Motor neuron (in vitro differentiated cells): ENCODE measurements at regions not wholly inside any gene's neighbourhood (a gene's known extent, or its start where the extent isn't known, plus 50 kb on each side); places are given as distances from the start of the nearest gene placed in this dataset.
"Not testable (repeated sequence)": the region's sequence is repeated elsewhere in the genome, so short reads cannot be mapped to it uniquely, and the experiment has no call there.

Experiments used
- ATAC-seq, 8 experiments: fragments of 200-7000 bp; cut with Tn5 transposase; replicated peaks in 6 of 8; 2 replicates each; pipeline ENCODE4 v1.8.0; 2021; ENCODE audit warnings: mild to moderate bottlenecking in 8 of 8, moderate library complexity in 8 of 8
- H3K27ac ChIP-seq, 2 donors: fragments of 250-450 bp; sonication (Bioruptor Pico); 2 replicates each; pipeline ENCODE4 v1.9.0; 2021; ENCODE audit warnings: antibody characterized with exemption in 2 of 2, mild to moderate bottlenecking in 2 of 2, moderate library complexity in 1 of 2
- H3K4me1 ChIP-seq, 2 donors: fragments of 250-450 bp; sonication (Bioruptor Pico); replicated peaks in 1 of 2; 2 replicates each; pipeline ENCODE4 v1.6.1; 2021; ENCODE audit warnings: antibody characterized with exemption in 2 of 2, mild to moderate bottlenecking in 2 of 2, moderate library complexity in 1 of 2
- H3K4me3 ChIP-seq, 5 donors: fragments of 250-450 bp; sonication (Bioruptor Pico); 2 replicates each; pipeline ENCODE4 v1.9.0; 2021; ENCODE audit warnings: antibody characterized with exemption in 5 of 5, mild to moderate bottlenecking in 5 of 5, moderate library complexity in 4 of 5
- WGBS, 10 experiments: fragments of 450-650 bp; shearing (Covaris generic); methylation state at CpG; one replicate each; pipeline ENCODE4 v1.0.0; 2022; 5-methylcytosine and 5-hydroxymethylcytosine counted together
- in situ Hi-C, 9 experiments: fragments of 400-800 bp; cut with MboI; loops; one replicate each; pipeline ENCODE4 v1.15.0; 2021; ENCODE audit warnings: low sequenced_read_pairs in 9 of 9, low pct_unique_long_range_greater_than_20kb in 2 of 9; ENCODE audit not compliant: unreplicated experiment in 9 of 9

- WGBS, 10 experiments = 37 to 90% (median 62%) methylated on average over 1 to 4 of the region's 5 CpGs; no CpG with 5 or more reads in 2 of the 10 experiments
- peaks cover 2 to 4% of the 10 kb centered on the region in 2 donors for H3K4me1 ChIP-seq
- no peak overlapping the region for H3K27ac ChIP-seq
- in situ Hi-C loops = loop anchor here in 1 of 9 experiments (25.0 kb wide), 1 partner anchor 234 kb away; the partner anchor contains the start of gene PANX1
- ATAC-seq = no peak
- no peak overlapping the region for H3K4me3 ChIP-seq
These were observed 52.5 kb upstream of the VSTM5 start for GRCh38 chr11:93902921-93903320.

GRCh38 chr11:93903989-93904388, 53.6 kb upstream of the VSTM5 start:
- in situ Hi-C loops = loop anchor here in 1 of 9 experiments (25.0 kb wide), 1 partner anchor 233 kb away; the partner anchor contains the start of gene PANX1
- Histone ChIP-seq H3K4me3 (no peak overlapping the region), H3K4me1 (peaks cover 2 to 4% of the 10 kb centered on the region in 2 donors), H3K27ac (no peak overlapping the region)
- no peak for ATAC-seq
- 0 to 66% (median 26%) methylated on average over 1 to 2 of the region's 6 CpGs; no CpG with 5 or more reads in 6 of the 10 experiments for WGBS, 10 experiments

- peaks cover 2 to 4% of the 10 kb centered on the region in 2 donors for H3K4me1 ChIP-seq
- H3K4me3 ChIP-seq = no peak overlapping the region
- no peak overlapping the region for H3K27ac ChIP-seq
- in situ Hi-C loops = loop anchor here in 1 of 9 experiments (25.0 kb wide), 1 partner anchor 233 kb away; the partner anchor contains the start of gene PANX1
- no peak for ATAC-seq
- WGBS, 10 experiments = 20 to 80% (median 41%) methylated on average over 1 to 2 of the region's 2 CpGs; no CpG with 5 or more reads in 4 of the 10 experiments
These were observed 54.3 kb upstream of the VSTM5 start for GRCh38 chr11:93904716-93905115.

GRCh38 chr11:93905384-93905783, 55.0 kb upstream of the VSTM5 start:
- Histone ChIP-seq H3K4me3 (no peak overlapping the region), H3K27ac (no peak overlapping the region), H3K4me1 (peaks cover 2 to 4% of the 10 kb centered on the region in 2 donors)
- no peak for ATAC-seq
- in situ Hi-C loops = loop anchor here in 1 of 9 experiments (25.0 kb wide), 1 partner anchor 232 kb away; the partner anchor contains the start of gene PANX1
- WGBS, 10 experiments = 0 to 100% (median 67%) methylated on average over 1 to 2 of the region's 3 CpGs; no CpG with 5 or more reads in 5 of the 10 experiments

- ATAC-seq = no peak
- Histone ChIP-seq H3K4me1 (peaks cover 2 to 4% of the 10 kb centered on the region in 2 donors), H3K4me3 (no peak overlapping the region), H3K27ac (no peak overlapping the region)
- 0 to 71% (median 45%) methylated on average over 1 to 2 of the region's 2 CpGs; no CpG with 5 or more reads in 1 of the 10 experiments for WGBS, 10 experiments
- in situ Hi-C loops = loop anchor here in 1 of 9 experiments (25.0 kb wide), 1 partner anchor 231 kb away; the partner anchor contains the start of gene PANX1
These were observed 56.1 kb upstream of the VSTM5 start for GRCh38 chr11:93906486-93906885.

GRCh38 chr11:93907901-93908300, 57.5 kb upstream of the VSTM5 start:
- in situ Hi-C loops = loop anchor here in 1 of 9 experiments (25.0 kb wide), 1 partner anchor 229 kb away; the partner anchor contains the start of gene PANX1
- 17 to 50% (median 37%) methylated on average over 1 of the region's 1 CpG; no CpG with 5 or more reads in 4 of the 10 experiments for WGBS, 10 experiments
- no peak overlapping the region for H3K27ac ChIP-seq
- no peak overlapping the region for H3K4me3 ChIP-seq
- ATAC-seq = no peak
- H3K4me1 ChIP-seq = peaks cover 2 to 4% of the 10 kb centered on the region in 2 donors

GRCh38 chr11:93908689-93909088, 58.3 kb upstream of the VSTM5 start:
- no peak overlapping the region for H3K27ac ChIP-seq
- H3K4me3 ChIP-seq = no peak overlapping the region
- peak in 3 of 8 experiments; percentile 45 to 85 (median 80) for ATAC-seq
- in situ Hi-C loops = loop anchor here in 1 of 9 experiments (25.0 kb wide), 1 partner anchor 229 kb away; the partner anchor contains the start of gene PANX1
- 0 to 72% (median 48%) methylated on average over 1 to 2 of the region's 2 CpGs; no CpG with 5 or more reads in 5 of the 10 experiments for WGBS, 10 experiments
- H3K4me1 ChIP-seq = peaks cover 2 to 4% of the 10 kb centered on the region in 2 donors

GRCh38 chr11:93917673-93918072, 67.3 kb upstream of the VSTM5 start:
- 13 to 100% (median 67%) methylated on average over 1 to 5 of the region's 5 CpGs for whole genome bisulfite sequencing, 10 experiments
- in situ Hi-C loops = loop anchor here in 1 of 9 experiments (25.0 kb wide), 1 partner anchor 220 kb away; the partner anchor contains the start of gene PANX1
- ATAC-seq = no peak
- Histone ChIP-seq H3K4me3 (no peak overlapping the region), H3K4me1 (no peaks in the 10 kb centered on the region), H3K27ac (no peak overlapping the region)

GRCh38 chr11:93921695-93922468, 71.5 kb upstream of the VSTM5 start:
- no peaks in the 10 kb centered on the region for H3K4me1 ChIP-seq
- ATAC-seq = peak in 4 of 8 experiments; percentile 47 to 94 (median 90)
- no peak overlapping the region for H3K4me3 ChIP-seq
- 0 to 80% (median 29%) methylated on average over 1 to 6 of the region's 7 CpGs; no CpG with 5 or more reads in 1 of the 10 experiments for WGBS, 10 experiments
- H3K27ac ChIP-seq = no peak overlapping the region
- in situ Hi-C loops = loop anchor here in 1 of 9 experiments (25.0 kb wide), 1 partner anchor 215 kb away; the partner anchor contains the start of gene PANX1

GRCh38 chr11:93922830-93923229, 72.4 kb upstream of the VSTM5 start:
- in situ Hi-C loops = loop anchor here in 1 of 9 experiments (25.0 kb wide), 1 partner anchor 214 kb away; the partner anchor contains the start of gene PANX1
- no peak for ATAC-seq
- WGBS, 10 experiments = 0 to 79% (median 22%) methylated on average over 1 to 3 of the region's 4 CpGs; no CpG with 5 or more reads in 1 of the 10 experiments

GRCh38 chr11:93926099-93926498, 75.7 kb upstream of the VSTM5 start:
- H3K4me1 ChIP-seq, in situ Hi-C loops, H3K4me3 ChIP-seq, H3K27ac ChIP-seq, ATAC-seq: not testable (repeated sequence)
- WGBS, 10 experiments = 50 to 67% methylated on average over 1 of the region's 2 CpGs; no CpG with 5 or more reads in 8 of the 10 experiments

More at GRCh38 chr11:93922830-93923229, 72.4 kb upstream of the VSTM5 start:
- Histone ChIP-seq H3K4me3 (no peak overlapping the region), H3K4me1 (no peaks in the 10 kb centered on the region), H3K27ac (no peak overlapping the region)

GRCh38 chr11:93929407-93929806, 79.0 kb upstream of the VSTM5 start:
- no peaks in the 10 kb centered on the region for H3K4me1 ChIP-seq
- in situ Hi-C loops = no loop called here
- no peak overlapping the region for H3K4me3 ChIP-seq
- ATAC-seq = no peak
- H3K27ac ChIP-seq = no peak overlapping the region
- 0 to 100% (median 100%) methylated on average over 1 of the region's 1 CpG; no CpG with 5 or more reads in 1 of the 10 experiments for WGBS, 10 experiments

- ATAC-seq = no peak
- 0 to 72% (median 58%) methylated on average over 2 to 3 of the region's 3 CpGs; no CpG with 5 or more reads in 3 of the 10 experiments for WGBS, 10 experiments
- in situ Hi-C loops = no loop called here
- Histone ChIP-seq H3K27ac (no peak overlapping the region), H3K4me3 (no peak overlapping the region), H3K4me1 (no peaks in the 10 kb centered on the region)
These were observed 82.8 kb upstream of the VSTM5 start for GRCh38 chr11:93933230-93933629.
